Trophoblast cell (in vitro differentiated cells and primary cell): ENCODE measurements at regions not wholly inside any gene's neighbourhood (a gene's known extent, or its start where the extent isn't known, plus 50 kb on each side); places are given as distances from the start of the nearest gene placed in this dataset.

Source experiments
- DNase-seq, 2 donors: peaks; one replicate each; pipeline ENCODE4 v3.0.0-alpha.2; 2016
- H2AFZ ChIP-seq: 2 replicates; pipeline ENCODE4 v1.6.1; 2013; ENCODE audit warnings: low read length, moderate library complexity, mild to moderate bottlenecking; ENCODE audit not compliant: insufficient read depth, poor library complexity
- H2AK5ac ChIP-seq: 2 replicates; pipeline ENCODE4 v1.6.1; 2013; ENCODE audit warnings: mild to moderate bottlenecking, low read length
- H2BK120ac ChIP-seq: 2 replicates; pipeline ENCODE4 v1.6.1; 2013; ENCODE audit warnings: low read length, mild to moderate bottlenecking, moderate library complexity; ENCODE audit not compliant: insufficient read depth, poor library complexity
- H2BK12ac ChIP-seq: 2 replicates; pipeline ENCODE4 v1.6.1; 2013; ENCODE audit warnings: mild to moderate bottlenecking, low read length, moderate library complexity
- H2BK5ac ChIP-seq: 2 replicates; pipeline ENCODE4 v1.6.1; 2013; ENCODE audit warnings: low read length, low read depth, moderate library complexity, mild to moderate bottlenecking; ENCODE audit not compliant: poor library complexity
- H3K14ac ChIP-seq: 2 replicates; pipeline ENCODE4 v1.6.1; 2013; ENCODE audit warnings: mild to moderate bottlenecking, low read length
- H3K18ac ChIP-seq: 2 replicates; pipeline ENCODE4 v1.6.1; 2013; ENCODE audit warnings: mild to moderate bottlenecking, low read length
- H3K23ac ChIP-seq: 2 replicates; pipeline ENCODE4 v1.6.1; 2013; ENCODE audit warnings: low read length
- H3K27ac ChIP-seq: 2 replicates; pipeline ENCODE4 v1.5.1; 2013; ENCODE audit warnings: low read depth, mild to moderate bottlenecking, inconsistent platforms, low read length, moderate library complexity
- H3K27me3 ChIP-seq: 2 replicates; pipeline ENCODE4 v1.6.1; 2013; ENCODE audit warnings: inconsistent platforms, mild to moderate bottlenecking, low read length, moderate library complexity; ENCODE audit not compliant: insufficient read depth
- H3K36me3 ChIP-seq, 2 experiments: 1 replicate in 1 of 2; 2 replicates in 1 of 2; pipeline ENCODE4 v1.6.1; 2013; ENCODE audit warnings: low read length in 2 of 2, mild to moderate bottlenecking in 2 of 2, moderate library complexity in 1 of 2; ENCODE audit not compliant: insufficient read depth in 2 of 2, control insufficient read depth in 1 of 2
- H3K4ac ChIP-seq: 2 replicates; pipeline ENCODE4 v1.6.1; 2013; ENCODE audit warnings: low read depth, mild to moderate bottlenecking, low read length, moderate library complexity
- H3K4me1 ChIP-seq, 2 experiments: 1 replicate in 1 of 2; 2 replicates in 1 of 2; pipeline ENCODE4 v1.6.1; 2013; ENCODE audit warnings: low read length in 2 of 2, mild to moderate bottlenecking in 2 of 2, moderate library complexity in 1 of 2; ENCODE audit not compliant: insufficient read depth in 2 of 2, control insufficient read depth in 1 of 2
- H3K4me2 ChIP-seq: 2 replicates; pipeline ENCODE4 v1.6.1; 2013; ENCODE audit warnings: inconsistent platforms, mild to moderate bottlenecking, low read length, moderate library complexity
- H3K4me3 ChIP-seq: 2 replicates; pipeline ENCODE4 v1.5.1; 2013; ENCODE audit warnings: mild to moderate bottlenecking, low read depth, low read length, inconsistent platforms
- H3K79me1 ChIP-seq: one replicate; pipeline ENCODE4 v1.6.1; 2013; ENCODE audit warnings: low read length
- H3K79me2 ChIP-seq: 2 replicates; pipeline ENCODE4 v1.6.1; 2013; ENCODE audit warnings: low read length, mild to moderate bottlenecking; ENCODE audit not compliant: control insufficient read depth, insufficient read depth, poor library complexity
- H3K9ac ChIP-seq: 2 replicates; pipeline ENCODE4 v1.6.1; 2013; ENCODE audit warnings: mild to moderate bottlenecking, low read length
- H3K9me3 ChIP-seq: 2 replicates; pipeline ENCODE4 v1.6.1; 2013; ENCODE audit warnings: low read depth, mild to moderate bottlenecking, control low read depth, inconsistent platforms, low read length; ENCODE audit not compliant: insufficient read depth
- H4K12ac ChIP-seq: 2 replicates; pipeline ENCODE4 v1.6.1; 2013; ENCODE audit warnings: low read depth, mild to moderate bottlenecking, low read length, moderate library complexity
- H4K8ac ChIP-seq: 2 replicates; pipeline ENCODE4 v1.6.1; 2013; ENCODE audit warnings: low read depth, mild to moderate bottlenecking, low read length, moderate library complexity
- H4K91ac ChIP-seq: one replicate; pipeline ENCODE4 v1.6.1; 2013; ENCODE audit warnings: low read depth, mild to moderate bottlenecking, low read length, moderate library complexity
- WGBS: extraction: QIAGEN DNeasy Blood & Tissue Kit; methylation state at CpG from one replicate; pipeline ENCODE4 v1.1.7; 2013; ENCODE audit warnings: missing lambda C conversion rate; ENCODE audit not compliant: insufficient read length, insufficient coverage; ENCODE audit errors: extremely low coverage; 5-methylcytosine and 5-hydroxymethylcytosine counted together

DNA sequence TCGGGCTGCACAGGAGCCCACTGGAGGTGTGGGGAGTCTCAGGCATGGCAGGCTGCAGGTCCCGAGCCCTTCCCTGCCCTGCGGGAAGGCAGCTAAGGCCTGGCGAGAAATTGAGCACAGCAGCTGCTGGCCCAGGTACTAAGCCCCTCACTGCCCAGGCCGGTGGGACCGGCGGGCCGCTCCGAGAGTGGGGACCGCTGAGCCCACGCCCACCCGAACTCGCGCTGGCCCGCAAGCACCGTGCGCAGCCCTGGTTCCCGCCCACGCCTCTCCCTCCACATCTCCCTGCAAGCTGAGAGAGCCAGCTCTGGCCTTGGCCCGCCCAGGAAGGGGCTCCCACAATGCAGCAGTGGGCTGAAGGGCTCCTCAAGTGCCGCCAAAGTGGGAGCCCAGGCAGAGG lies 82.0 kb upstream of the NEIL3 start:
- WGBS, result no CpG with 5 or more reads among the region's 21 CpGs
- no peak overlapping the region for H3K4me3 ChIP-seq

DNA sequence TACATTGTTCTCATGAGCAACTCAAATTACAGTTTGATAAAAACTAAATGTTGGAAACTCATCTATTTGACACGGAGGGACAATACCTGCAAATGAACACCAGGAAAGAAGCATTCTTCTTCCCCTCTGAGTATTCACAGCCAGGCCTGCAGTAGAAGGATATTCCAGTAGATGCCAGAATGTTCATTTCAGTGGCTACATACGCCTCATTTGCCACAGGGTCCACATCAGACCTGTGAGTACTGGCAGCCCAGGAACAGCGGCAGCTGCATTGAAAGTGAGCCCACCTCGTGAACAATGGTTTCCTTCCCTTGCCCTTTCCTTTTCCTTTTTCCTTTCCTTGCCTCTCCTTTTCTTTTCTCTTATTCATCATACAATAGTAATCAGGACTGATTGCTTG lies 81.1 kb upstream of the NEIL3 start:
- Histone ChIP-seq H3K36me3 (no peaks in the 10 kb centered on the region), H3K9ac (no peak overlapping the region), H2BK5ac (no peak overlapping the region), H3K79me1 (no peaks in the 10 kb centered on the region), H4K12ac (no peak overlapping the region), H3K9me3 (peaks cover 2% of the 10 kb centered on the region), H3K79me2 (no peaks in the 10 kb centered on the region), H2BK12ac (no peak overlapping the region), H2AFZ (no peak overlapping the region), H2BK120ac (no peak overlapping the region), H3K4me2 (no peak overlapping the region), H3K4me3 (no peak overlapping the region), H3K4me1 (no peaks in the 10 kb centered on the region), H2AK5ac (no peak overlapping the region), H3K23ac (no peak overlapping the region), H3K27ac (no peak overlapping the region), H3K18ac (no peak overlapping the region), H3K4ac (no peak overlapping the region), H3K14ac (no peak overlapping the region), H4K91ac (no peak overlapping the region), H4K8ac (no peak overlapping the region), H3K27me3 (no peaks in the 10 kb centered on the region)
- no CpG with 5 or more reads among the region's 4 CpGs for WGBS
- no peak for DNase-seq

More for the DNA sequence above, 82.0 kb upstream of the NEIL3 start:
- no peaks in the 10 kb centered on the region for H3K4me1 ChIP-seq
- H3K23ac ChIP-seq, result no peak overlapping the region
- H2BK120ac ChIP-seq, result no peak overlapping the region
- no peak overlapping the region for H4K8ac ChIP-seq
- H2AK5ac ChIP-seq, result no peak overlapping the region
- no peaks in the 10 kb centered on the region for H3K36me3 ChIP-seq
- no peak overlapping the region for H3K4me2 ChIP-seq
- H3K27ac ChIP-seq, result no peak overlapping the region
- DNase-seq, result no peak
- H4K12ac ChIP-seq, result no peak overlapping the region
- H3K18ac ChIP-seq, result no peak overlapping the region
- H2BK12ac ChIP-seq, result no peak overlapping the region
- no peak overlapping the region for H2AFZ ChIP-seq
- H3K9ac ChIP-seq, result no peak overlapping the region
- no peak overlapping the region for H3K4ac ChIP-seq
- no peak overlapping the region for H3K14ac ChIP-seq
- H3K79me2 ChIP-seq, result no peaks in the 10 kb centered on the region
- H3K79me1 ChIP-seq, result no peaks in the 10 kb centered on the region
- H2BK5ac ChIP-seq, result no peak overlapping the region
- H3K27me3 ChIP-seq, result no peaks in the 10 kb centered on the region
- no peak overlapping the region for H4K91ac ChIP-seq
- peaks cover 2% of the 10 kb centered on the region for H3K9me3 ChIP-seq

DNA sequence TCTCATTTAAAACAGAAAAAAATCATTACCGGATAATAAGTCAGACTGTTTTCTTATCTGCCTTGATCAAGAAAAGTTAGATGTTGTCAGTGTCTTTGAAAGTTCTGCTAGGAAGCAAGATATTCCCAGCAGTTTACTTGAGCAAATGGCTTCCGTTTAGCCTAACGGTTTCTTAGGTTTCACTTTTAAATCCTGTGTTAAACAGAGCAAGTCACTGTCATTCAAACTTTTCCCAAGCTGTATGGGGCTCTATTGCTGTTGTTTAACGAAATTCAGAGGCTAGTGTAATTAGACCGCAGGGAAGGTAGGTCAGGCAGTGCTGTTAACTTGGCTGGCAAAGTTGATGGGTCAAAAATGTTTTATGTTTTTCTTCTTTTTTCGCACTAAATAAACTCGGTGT lies 80.3 kb upstream of the NEIL3 start:
- H3K18ac ChIP-seq, result no peak overlapping the region
- no peaks in the 10 kb centered on the region for H3K79me2 ChIP-seq
- H4K8ac ChIP-seq, result no peak overlapping the region
- H3K4me3 ChIP-seq, result no peak overlapping the region
- H3K9me3 ChIP-seq, result peaks cover 2% of the 10 kb centered on the region
- H2BK12ac ChIP-seq, result no peak overlapping the region
- no peak overlapping the region for H2BK5ac ChIP-seq
- no peak overlapping the region for H3K14ac ChIP-seq
- no peak overlapping the region for H4K91ac ChIP-seq
- no peaks in the 10 kb centered on the region for H3K79me1 ChIP-seq
- H3K4ac ChIP-seq, result no peak overlapping the region
- no peaks in the 10 kb centered on the region for H3K4me1 ChIP-seq
- no peak overlapping the region for H3K9ac ChIP-seq
- H3K36me3 ChIP-seq, result no peaks in the 10 kb centered on the region
- peak in 1 of 2 donors; percentile 2 for DNase-seq
- H3K27ac ChIP-seq, result no peak overlapping the region
- H3K23ac ChIP-seq, result no peak overlapping the region
- H2AK5ac ChIP-seq, result no peak overlapping the region
- no peak overlapping the region for H2AFZ ChIP-seq
- H4K12ac ChIP-seq, result no peak overlapping the region
- H3K4me2 ChIP-seq, result no peak overlapping the region
- no peaks in the 10 kb centered on the region for H3K27me3 ChIP-seq
- no CpG with 5 or more reads among the region's 7 CpGs for WGBS
- H2BK120ac ChIP-seq, result no peak overlapping the region

DNA sequence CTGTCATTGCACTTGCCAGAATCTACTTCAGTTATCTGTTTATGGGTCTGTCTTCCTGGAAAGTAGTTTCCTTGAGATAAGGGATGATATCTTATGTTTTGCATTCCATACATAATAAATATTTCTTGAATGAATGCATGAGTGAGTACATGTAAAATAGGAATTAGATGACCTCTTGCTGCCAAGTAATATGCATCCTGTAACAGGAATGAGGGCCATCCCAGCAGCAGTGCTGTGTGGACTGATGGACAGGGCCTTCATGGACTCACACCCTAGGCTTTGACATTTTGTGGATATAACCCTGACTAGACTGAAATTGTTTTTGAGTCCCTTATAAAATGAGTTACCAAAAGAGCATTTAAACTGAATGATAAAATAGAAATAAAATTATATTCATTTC lies 77.2 kb upstream of the NEIL3 start:
- H4K8ac ChIP-seq, result no peak overlapping the region
- H2BK5ac ChIP-seq, result no peak overlapping the region
- H3K79me1 ChIP-seq, result no peaks in the 10 kb centered on the region
- no peak overlapping the region for H3K14ac ChIP-seq
- no peak overlapping the region for H3K27ac ChIP-seq
- H3K4ac ChIP-seq, result no peak overlapping the region
- DNase-seq, result peak in 1 of 2 donors; percentile 26
- no peaks in the 10 kb centered on the region for H3K79me2 ChIP-seq
- H2BK12ac ChIP-seq, result no peak overlapping the region
- H2AK5ac ChIP-seq, result no peak overlapping the region
- no peak overlapping the region for H3K4me3 ChIP-seq
- no peak overlapping the region for H3K23ac ChIP-seq
- H3K4me1 ChIP-seq, result no peaks in the 10 kb centered on the region
- H4K12ac ChIP-seq, result no peak overlapping the region
- peaks cover 1% of the 10 kb centered on the region for H3K9me3 ChIP-seq
- H3K36me3 ChIP-seq, result no peaks in the 10 kb centered on the region
- H4K91ac ChIP-seq, result no peak overlapping the region
- no peak overlapping the region for H2AFZ ChIP-seq
- no peak overlapping the region for H3K18ac ChIP-seq
- H3K4me2 ChIP-seq, result no peak overlapping the region
- no peaks in the 10 kb centered on the region for H3K27me3 ChIP-seq
- no peak overlapping the region for H3K9ac ChIP-seq
- no peak overlapping the region for H2BK120ac ChIP-seq
